HuH-7 (cell line): ENCODE measurements at regions not wholly inside any gene's neighbourhood (a gene's known extent, or its start where the extent isn't known, plus 50 kb on each side); places are given as distances from the start of the nearest gene placed in this dataset.
"Not testable (repeated sequence)": the region's sequence is repeated elsewhere in the genome, so short reads cannot be mapped to it uniquely, and the experiment has no call there.

ENCODE experiments used
- DNase-seq: peaks from one replicate; pipeline ENCODE4 v3.0.0; 2011; ENCODE audit warnings: low spot score

- no peak for DNase-seq
Observed at GRCh38 chr3:118675305-118675704, 359.3 kb downstream of the IGSF11 start.

DNA sequence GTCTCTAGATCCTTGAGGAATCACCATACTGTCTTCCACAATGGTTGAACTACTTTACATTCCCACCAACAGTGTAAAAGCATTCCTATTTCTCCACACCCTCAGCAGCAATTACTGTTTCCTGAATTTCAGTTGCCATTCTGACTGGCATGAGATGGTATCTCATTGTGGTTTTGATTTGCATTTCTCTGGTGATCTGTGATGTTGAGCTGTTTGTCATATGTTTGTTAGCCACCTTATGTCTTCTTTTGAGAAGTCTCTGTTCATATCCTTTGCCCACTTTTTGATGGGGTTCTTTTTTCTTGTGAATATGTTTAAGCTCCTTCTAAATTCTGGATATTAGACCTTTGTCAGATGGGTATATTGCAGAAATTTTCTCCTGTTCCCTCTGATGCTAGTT lies 356.0 kb downstream of the IGSF11 start:
- not testable (repeated sequence) for DNase-seq

DNA sequence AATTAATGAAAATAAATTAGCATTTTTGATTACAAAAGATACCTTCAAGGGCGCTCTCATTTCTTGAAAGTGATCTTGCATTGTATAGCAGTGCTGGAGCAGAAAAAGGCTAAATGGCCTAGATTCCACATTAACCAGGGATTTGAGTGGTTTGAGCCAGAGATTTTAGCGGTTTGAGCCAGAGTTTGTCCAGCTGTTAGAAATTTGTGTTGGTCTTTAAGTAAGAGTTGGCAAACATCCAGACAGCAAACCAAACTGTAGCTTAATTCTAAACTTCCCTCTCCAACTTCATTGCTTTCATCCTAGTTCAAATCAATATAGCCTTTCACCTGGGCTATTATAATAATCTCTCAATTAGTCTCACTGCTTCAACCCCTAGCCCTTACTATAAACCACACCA lies 351.7 kb downstream of the IGSF11 start:
- DNase-seq: no peak

GRCh38 chr3:118683636-118684035 lies 351.0 kb downstream of the IGSF11 start:
- DNase-seq: no peak

- DNase-seq: no peak
Observed at GRCh38 chr3:118688396-118688884, 346.2 kb downstream of the IGSF11 start.

DNA sequence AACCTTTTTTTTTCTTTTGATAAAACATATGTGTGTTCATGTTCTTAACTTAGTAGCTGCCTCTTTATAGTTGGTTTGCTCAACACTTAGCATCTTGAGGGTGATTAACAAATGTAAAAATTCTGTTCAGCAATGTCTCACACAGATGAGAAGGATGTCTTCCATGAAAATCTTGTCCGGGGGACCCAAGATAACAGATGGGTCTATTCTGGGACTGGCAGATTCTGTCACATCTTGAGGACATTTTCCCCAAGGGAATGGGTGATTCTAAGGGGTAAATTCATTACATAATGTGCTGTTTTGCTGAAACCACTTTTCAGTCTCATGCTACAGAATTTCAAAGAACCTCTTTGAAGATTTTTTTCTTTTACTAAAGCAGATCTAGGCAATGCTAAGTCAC lies 342.2 kb downstream of the IGSF11 start:
- DNase-seq: no peak

GRCh38 chr3:118705487-118706219 lies 329.0 kb downstream of the IGSF11 start:
- no peak for DNase-seq

DNA sequence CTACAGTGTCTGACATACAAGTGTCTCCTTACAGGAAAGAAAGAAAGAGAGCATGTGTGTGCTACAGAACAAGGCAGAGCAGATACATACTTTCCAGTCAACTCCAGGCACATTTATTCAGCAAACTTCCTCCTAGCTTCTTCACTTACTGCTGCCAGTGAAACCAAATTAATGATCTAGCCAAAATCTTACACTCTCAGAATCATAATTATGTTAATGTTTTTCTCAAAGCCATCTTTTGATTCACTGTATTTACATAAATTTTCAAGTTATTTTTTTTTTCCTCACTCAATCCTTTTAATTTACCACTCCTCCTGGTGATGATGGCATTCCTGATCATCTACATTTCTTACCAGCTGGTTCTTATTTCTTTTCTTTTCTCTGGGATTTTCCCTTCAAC lies 326.7 kb downstream of the IGSF11 start:
- DNase-seq: no peak

GRCh38 chr3:118710532-118710931 lies 324.1 kb downstream of the IGSF11 start:
- no peak for DNase-seq

GRCh38 chr3:118713502-118714207 lies 321.0 kb downstream of the IGSF11 start:
- no peak for DNase-seq

DNA sequence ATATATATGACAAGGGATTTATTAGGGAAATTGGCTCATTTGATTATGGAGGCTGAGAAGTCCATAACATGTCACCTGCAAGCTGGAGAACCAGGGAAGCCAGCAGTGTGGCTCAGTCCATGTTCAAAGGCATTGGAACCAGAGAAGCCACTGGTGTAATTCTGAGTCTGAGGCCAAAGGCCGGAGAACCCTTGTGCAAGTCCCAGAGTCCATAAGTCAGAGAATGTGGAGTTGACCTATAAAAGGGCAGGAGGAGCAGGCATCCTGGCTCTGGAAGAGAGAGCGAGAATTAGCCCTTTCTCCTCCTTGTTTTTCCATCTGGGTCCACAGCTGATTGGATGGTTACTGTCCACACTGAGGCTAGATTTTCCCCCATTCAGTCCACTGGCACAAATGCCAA lies 319.8 kb downstream of the IGSF11 start:
- DNase-seq: no peak

DNA sequence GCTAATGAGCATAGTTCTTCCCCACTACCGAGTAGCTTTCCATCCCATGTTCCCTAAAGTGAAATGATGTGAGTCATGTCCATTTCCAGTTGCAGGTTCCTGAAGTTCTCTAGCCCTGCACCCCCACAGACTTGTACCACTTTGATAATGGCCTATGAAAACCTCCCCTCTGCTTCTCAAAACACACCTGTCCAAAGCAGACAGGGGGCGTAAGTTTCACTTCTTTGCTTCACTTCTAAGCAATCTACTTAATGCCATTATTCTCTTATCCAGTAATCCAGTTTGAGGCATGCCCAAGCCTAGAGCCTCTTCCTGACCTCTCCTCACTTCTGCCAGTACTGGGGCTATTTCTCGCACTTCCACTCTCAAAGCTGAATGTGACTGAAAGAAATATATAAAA lies 305.1 kb downstream of the IGSF11 start:
- no peak for DNase-seq

DNA sequence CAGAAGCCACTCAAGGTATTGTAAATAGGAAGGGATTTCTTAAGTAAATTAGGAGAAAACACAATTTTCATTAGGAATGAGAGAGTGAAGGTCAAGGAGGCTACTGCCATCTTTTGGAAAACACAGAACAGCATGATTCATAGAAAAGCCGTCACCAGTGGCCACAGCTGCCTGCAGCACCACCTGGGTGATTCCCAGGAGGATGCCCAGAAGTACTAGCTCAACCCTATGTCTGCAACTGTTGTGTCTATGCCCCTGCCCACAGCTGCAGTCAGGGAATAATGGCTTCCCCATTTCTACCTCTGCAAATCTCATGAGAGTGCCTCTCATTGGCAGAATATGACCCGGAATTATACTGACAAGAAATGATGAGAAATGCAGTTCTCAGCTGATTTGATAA lies 300.0 kb downstream of the IGSF11 start:
- DNase-seq: no peak

DNA sequence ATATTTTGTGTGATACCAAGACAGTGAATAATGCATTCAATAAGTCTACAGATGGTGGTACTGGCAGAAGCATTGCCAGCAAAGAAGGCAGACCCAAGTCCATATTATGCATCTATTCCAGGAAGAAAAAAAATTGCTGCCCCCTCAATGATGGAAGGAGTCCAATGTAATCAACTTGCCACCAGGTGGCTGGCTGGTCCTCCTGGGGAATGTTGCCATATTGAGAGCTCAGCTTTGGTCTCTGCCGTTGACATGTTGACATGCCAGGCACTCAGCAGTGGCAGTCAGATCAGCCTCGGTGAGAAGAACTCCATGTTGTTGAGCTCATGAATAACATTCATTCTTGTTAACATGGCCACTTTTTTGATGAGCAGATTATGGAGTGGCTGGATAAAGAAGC lies 298.5 kb downstream of the IGSF11 start:
- DNase-seq: no peak

DNA sequence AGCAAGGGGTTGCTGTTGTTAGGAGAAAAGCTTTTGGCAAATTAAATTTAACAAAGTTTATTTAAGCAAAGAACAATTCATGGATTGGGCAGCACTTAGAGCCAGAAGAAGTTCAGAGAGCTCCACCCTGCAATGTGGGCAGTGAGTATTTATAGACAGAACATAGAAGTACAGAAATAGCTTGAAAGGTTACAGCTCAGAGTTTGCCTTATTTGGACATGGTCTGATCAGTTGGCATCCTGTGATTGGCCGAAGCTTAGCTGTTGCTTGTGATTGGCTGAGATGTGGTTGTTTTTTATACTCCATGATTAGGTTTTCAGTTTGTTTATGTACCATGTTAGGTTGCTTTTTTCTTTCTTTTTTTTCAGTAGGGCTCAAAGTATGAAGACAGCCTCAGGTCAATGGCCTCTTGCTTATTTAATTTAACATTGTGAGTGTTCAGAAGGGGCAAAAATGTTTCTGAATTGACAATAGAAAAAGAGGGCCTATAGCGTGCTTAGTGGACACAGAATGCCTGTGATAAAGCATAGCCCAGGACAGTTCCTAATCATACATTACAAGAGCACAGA lies 293.8 kb downstream of the IGSF11 start:
- no peak for DNase-seq

GRCh38 chr3:118742760-118743159 lies 291.9 kb downstream of the IGSF11 start:
- no peak for DNase-seq

- no peak for DNase-seq
Observed at GRCh38 chr3:118744186-118744585, 290.5 kb downstream of the IGSF11 start.

- no peak for DNase-seq
Observed at GRCh38 chr3:118754406-118755252, 280.0 kb downstream of the IGSF11 start.

DNA sequence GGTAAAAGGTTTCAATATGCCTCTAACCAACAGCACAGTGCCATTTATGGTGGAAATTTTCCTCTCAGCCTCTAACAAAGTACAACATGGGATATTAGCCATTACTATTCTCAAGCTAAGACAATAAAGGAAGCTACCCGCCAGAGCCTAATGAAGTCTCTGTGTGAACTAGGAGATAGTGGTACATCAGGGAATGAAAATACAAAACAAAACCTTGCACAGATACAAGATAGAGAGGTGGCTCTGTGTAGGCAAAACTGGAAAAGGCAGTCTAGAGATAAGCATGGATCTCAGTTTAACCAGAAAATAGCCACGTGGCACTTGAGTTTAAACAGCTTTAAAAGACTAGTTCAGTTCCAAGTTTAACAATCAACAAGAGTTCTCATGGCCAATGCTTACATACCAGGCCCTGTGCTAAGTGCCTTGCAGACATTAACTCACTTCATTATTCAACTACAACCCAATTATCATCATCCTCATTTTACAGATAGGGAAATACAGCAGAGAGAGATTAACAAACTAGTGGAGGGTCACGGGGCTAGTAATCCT lies 279.3 kb downstream of the IGSF11 start:
- no peak for DNase-seq

DNA sequence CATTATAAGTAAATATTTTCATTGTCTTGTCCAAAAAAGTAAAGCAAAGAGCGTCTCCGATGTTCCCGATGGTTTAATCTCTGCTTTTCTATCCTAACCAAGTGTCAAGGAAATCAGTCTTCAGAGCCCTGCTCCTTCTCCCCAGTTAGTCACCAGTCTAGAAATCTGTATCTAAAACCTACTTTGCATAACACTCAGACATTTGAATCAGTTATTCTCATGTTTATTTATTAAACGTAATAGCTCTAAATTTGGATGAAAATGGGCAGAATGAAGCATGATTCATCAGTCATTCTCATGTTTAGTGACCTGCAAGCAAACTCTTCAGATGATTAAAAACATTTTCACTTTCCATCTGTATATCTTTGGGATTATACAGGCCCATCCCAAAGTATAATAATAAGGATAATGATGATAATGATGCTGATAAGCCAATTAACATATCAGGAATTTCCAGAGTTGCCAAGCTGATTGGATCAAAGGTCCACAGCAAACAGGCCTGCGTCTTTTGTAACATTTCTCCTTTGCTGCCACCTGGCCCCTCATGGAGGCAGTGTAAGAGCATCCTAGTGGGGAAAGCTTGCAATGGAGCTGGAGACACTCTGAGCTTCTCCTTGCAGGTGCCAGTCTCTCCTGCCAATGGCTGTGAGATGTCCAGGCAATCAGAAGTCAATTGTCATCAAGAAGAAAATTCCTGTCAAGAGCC lies 273.9 kb downstream of the IGSF11 start:
- no peak for DNase-seq

DNA sequence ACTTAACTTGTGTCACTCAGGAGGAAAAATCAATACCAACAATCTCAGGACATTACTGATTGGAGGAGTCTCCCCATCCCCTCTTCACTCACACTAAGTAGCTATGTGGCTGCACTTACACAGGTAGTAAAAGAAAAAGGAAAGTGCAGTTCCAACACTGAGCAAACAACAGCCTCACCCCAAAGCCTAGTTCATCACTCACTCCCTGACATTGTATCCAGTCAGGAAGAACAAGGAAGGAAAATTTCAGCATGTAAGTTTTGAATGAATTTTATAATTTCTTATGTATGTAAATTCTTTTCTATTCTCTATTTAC lies 273.4 kb downstream of the IGSF11 start:
- no peak for DNase-seq
